OCI-LY7 (cell line): ENCODE measurements at regions not wholly inside any gene's neighbourhood (a gene's known extent, or its start where the extent isn't known, plus 50 kb on each side); places are given as distances from the start of the nearest gene placed in this dataset.
"Not testable (repeated sequence)": the region's sequence is repeated elsewhere in the genome, so short reads cannot be mapped to it uniquely, and the experiment has no call there.

Experiments
- CTCF ChIP-seq: fragments of 200-600 bp; sonication (generic); conservative IDR thresholded peaks from 2 replicates; pipeline ENCODE4 v1.5.1; 2014; ENCODE audit warnings: mild to moderate bottlenecking, antibody characterized with exemption, low read length, moderate library complexity, mixed read lengths
- EZH2phosphoT487 ChIP-seq: fragments of 200-600 bp; sonication (generic); IDR thresholded peaks from 2 replicates; pipeline ENCODE4 v1.6.1; 2018; ENCODE audit warnings: low read depth, borderline replicate concordance, mild to moderate bottlenecking, mixed run types, antibody characterized with exemption, low read length, moderate library complexity, mixed read lengths

GRCh38 chr21:6539688-6540087 is 3981.7 kb upstream of the TPTE start:
- not testable (repeated sequence) for TF ChIP-seq CTCF, EZH2phosphoT487
